Kidney capillary endothelial cell (primary cell): ENCODE measurements at regions not wholly inside any gene's neighbourhood (a gene's known extent, or its start where the extent isn't known, plus 50 kb on each side); places are given as distances from the start of the nearest gene placed in this dataset.

Source experiments
- DNase-seq: peaks from one replicate; pipeline ENCODE4 v3.0.0-alpha.2; 2018; ENCODE audit warnings: low spot score

DNA sequence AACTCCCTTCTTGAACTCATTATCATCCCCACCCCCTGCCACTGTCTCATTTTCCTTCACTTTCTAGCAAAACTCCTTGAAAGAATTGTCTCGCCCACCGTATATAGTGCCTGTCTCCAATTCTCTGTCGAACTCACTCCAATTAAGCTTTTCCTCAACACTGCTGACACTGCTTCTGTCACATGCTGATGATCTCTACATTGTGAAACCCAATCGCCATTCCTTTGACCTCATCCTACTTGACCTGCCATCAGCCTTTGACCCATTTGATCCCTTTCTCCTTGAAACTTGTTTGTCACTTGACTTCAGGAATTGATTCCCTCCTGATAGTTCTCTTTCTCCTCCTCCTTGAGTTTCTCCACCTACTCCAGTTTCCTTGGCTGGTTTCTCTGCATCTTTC is 54.8 kb downstream of the CCDC71L start:
- DNase-seq, result no peak

DNA sequence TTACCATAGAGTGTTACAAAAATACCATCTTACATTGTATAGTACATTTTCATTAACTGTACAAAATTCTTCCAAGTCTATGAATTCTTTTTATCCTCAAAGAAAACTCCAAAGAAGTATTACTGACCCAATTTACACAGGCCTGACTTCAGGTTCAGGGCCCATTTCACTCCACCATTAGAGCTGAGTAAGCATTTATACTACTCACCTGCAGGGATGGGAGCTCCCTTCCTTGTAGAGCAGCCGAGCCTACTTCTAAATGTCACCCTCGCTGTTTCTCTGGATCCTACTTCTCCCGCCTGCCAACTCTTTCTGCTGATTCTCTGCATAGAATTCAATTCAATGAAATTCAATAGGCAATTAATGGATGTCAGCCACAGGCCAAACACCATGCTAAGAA is 56.0 kb downstream of the CCDC71L start:
- no peak for DNase-seq

DNA sequence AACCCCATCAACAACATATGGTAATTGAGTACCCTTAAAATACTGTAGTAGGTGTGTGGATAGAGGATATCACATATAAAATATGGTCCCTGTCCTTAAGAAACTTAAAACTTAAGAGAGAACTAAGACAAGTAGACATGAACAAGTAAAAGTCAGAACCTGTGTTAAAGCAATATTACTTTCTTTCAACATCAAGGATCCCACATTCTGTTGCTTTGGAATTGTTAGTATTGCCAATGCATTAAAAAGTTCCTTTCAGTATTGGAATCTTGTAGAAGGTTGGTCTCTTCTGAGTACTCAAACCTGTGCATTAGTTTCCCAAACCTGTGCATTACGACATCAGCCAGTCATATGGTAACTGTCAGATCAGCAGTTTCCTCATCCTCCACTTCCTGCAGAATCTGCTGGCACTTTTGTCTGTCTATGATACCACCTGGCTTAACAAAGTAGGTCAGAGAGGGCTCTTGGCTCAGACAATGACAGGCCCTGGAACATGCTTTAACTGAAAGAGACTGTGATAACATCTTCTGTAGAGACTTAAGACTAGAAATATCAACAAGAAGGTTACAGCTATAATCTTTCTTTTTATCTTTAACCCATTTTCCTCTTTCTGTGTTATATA is 56.5 kb downstream of the CCDC71L start:
- no peak for DNase-seq

DNA sequence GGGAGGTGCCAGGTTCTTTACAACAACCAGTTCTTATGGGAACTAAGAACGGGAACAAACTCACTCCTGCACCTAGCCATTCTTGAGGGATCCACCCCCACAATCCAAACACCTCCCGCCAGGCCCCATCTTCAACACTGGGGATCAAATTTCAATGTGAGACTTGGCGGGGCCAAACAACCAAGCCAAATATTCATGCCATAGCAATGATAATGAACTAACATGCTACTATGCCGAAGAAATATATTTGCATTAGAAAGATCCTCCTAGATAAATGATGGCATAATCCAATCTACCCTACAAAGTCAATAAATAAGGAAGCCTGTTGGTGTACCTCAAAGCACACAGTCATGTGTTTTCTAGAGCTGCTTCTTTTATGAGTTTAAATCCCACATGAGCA is 57.6 kb downstream of the CCDC71L start:
- DNase-seq, result no peak

DNA sequence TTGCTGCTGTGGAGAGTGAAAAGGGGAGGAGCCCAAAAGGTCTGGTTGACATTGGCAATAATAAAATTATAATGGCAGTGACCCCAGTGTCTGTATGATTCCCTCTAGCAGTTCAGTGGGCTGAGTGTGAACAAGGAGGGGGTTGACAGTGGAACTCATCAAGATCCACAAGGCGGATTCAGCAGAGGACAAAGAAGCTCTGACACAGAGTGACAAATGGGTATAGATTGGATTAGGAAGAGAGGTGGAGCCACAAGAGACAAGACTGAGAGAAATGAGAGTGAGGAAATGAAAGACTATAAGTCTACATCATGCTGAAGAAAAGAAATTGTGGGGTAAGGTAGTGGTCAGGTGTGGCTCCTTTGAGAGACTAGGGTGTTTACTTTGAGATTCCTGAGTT is 58.9 kb downstream of the CCDC71L start:
- DNase-seq, result no peak

DNA sequence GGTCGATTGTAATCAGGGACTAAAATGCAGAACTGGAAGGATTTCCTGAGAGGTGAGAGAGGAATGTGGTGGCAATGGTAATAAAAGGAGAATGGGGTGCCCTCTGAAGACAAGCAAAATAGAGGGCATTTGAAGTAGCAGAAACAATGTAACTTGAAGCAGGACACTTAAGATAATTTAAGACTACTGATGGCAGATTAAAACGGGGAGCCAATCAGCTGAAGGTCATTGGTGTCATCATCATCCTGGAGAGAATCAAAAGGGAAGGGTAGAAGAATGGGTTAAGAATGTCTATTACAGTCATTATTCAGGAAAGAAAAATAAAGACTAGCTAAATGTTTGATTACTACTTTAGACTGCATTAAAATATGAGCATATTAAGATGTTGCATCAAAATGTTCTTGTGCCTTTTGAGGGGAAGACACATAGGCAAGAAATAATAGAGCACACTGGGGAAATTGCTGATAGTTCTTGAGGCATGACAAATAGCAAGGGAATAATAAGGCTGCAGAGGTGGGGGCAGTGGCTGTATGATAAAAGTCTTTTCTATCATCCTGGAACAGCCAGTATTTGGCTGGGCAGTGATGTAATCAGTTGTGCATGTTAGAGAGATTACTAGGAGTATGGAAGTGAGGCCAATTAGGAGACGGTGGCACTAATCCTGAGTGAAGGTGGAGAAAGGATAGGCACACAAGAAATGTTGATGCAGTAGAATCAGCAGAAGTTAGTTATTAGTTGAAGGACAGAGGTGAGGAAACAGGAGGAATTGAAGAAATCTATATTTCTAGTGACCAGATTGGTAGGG is 60.2 kb downstream of the CCDC71L start:
- no peak for DNase-seq

DNA sequence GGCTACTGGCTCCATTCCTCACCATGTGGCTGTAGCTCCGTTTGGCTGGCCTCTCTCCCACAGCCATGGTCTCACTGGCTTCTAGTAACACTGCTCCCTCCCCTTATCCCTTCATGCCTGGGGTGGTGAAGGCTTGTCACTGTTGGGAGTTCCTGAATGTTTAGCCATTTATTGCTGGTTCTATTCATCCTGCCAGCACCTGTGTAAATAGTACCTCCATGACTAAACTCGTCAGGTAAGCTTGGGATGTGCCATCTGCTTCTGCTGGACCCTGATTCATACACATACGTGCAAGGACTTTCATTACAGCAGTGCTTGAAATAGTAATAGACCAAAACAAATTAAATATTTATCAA is 61.6 kb downstream of the CCDC71L start:
- DNase-seq, result no peak

DNA sequence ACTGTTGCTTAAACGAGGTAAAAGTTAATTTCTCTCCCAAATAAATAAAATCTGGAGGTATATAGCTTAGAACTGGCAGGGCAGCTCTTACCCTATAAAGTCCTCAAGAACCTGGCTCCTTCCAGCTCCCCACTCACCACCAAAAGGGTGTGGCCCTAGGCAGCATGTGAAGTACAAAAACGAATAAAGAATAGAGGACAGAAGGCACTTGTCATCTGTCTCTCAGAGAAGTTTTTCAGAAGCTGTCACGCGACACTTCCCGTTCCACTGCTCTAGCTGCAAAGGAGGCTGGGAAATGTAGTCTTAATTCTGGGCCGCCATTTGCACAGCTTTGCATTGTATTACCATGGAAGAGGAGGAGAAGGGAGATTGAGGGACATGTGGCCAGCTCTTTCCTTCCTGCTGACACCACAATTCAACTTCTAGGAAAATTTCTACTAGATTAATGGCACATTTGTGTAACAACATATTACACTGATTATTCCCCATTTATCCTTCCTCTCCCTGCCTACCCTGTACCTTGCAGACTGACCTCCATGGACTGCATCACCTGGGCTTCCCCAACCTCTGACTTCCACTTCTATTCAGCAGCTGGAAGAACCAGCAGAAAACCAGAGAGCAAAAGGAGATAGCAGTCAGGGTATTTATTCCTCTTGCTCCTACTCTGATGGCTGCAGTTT is 62.2 kb downstream of the CCDC71L start:
- peak; percentile 79 for DNase-seq

DNA sequence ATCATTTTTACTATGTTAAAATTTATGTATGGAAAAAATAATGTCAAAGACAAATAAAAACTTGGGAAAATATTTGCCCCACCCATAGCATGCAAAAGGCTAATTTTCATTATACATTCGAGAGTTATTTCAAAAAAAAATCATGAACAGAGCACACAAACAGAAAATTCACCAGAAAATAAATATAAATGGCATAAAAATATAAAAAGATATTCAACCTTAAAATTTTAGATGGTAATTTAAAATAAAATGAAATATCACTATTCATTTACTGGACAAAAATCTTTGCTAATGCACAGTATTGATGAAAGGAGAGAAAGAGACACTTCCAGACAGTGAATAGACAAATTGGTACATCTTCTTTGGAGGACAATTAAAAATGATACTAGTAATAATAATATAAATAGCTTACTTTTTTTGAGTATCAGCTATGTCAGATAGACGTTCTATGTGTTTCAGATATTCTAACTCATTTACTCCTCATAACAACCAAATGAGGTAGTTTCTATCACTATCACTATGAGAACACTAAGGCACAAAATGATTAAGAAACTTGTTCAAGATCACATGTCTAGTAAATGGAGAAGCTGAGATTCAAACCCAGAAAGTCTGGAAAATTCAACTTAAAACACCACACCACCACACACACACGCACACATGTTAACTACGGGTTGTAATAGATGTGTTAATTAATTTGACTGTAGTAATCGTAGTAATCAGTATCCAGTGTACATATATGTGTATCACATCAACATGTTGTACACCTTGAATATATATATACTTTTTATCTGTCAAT is 63.0 kb downstream of the CCDC71L start:
- DNase-seq, result no peak

DNA sequence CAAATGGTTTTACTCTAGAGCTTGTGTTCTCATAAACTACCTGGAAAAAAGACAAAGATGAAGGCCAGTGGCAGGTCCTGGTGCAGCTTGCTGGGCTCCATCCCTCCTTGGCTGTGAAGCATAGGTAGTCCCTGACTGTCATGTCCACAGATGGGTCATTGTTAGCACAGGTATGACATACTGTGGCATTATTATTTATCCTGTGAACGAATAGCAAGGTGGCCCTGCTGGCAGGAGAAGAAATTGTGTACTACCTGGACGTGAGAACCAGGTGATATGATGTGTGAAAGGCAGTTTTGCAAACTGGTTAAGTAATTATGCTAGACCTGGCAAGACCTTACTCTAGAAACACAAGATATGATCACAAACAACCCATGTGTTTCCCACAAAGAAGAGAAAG is 63.9 kb downstream of the CCDC71L start:
- no peak for DNase-seq

DNA sequence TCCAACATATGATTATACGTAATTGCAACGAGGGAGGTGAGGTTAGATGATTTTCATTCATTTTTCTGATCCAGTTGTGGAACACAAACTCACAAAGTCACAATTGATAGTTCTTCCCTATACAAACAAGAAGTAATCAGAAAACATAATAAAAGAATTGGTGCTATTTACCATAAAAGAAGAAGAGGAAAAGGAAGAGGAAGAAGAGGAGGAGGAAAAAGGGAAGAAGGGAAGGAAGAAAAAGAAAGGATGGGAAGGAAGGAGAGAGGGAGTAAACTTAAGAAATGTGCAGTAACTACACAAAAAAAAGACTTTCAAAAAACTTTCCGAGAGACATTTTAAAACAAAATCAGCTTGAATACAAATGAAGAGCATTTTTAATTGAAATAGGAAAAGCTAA is 65.0 kb downstream of the CCDC71L start:
- DNase-seq, result no peak

DNA sequence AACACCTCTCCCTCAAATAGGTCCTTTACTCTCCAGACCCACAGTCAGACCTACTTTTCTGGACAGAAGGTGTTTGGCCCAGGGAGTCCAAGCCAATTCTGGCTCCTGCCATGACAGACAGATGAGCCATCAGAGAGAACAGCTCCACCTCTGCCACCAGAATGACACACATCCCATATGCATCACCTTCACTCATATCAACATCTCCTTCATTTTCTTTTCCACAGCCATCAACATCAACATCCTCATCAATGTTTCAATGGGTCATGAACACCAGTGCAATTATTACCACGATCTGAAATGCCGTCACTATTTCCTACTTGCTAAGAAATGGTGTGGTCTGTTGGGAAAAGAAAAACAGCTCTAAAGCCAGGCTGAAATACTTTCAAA is 67.9 kb downstream of the CCDC71L start:
- DNase-seq, result no peak

DNA sequence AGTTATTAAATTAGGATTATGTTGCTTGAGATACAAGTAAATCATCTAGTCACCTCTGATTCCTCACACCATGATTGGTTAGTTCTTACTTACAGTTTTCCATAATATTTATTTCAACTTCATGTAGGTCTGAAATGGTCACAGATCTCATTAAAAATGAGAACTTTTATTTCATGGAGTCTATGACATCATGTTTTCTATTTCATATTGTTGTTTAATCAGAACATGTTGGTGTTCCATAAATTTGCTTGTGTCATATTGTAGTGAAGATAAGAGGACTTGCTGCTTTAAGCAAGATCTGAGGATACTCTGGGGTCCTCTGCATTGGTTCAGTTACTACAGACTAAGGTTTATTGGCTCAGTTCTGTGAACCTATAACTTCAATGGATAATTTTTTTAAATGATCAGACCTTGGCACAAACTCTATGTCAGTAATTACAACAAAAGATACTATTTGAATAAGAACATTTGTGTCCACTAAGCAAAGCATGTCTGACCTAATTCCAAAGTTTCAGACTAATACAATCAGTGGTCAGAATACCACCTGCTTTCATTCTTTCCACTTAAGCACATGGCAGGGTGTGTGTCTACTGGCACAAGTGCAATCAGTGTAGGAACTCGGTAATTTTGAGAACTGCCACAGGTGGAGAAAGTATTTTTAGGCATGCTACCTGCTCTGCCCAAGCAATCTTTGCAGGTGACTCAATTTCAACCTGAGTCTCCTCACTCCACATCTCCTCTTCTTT is 68.5 kb downstream of the CCDC71L start:
- no peak for DNase-seq

DNA sequence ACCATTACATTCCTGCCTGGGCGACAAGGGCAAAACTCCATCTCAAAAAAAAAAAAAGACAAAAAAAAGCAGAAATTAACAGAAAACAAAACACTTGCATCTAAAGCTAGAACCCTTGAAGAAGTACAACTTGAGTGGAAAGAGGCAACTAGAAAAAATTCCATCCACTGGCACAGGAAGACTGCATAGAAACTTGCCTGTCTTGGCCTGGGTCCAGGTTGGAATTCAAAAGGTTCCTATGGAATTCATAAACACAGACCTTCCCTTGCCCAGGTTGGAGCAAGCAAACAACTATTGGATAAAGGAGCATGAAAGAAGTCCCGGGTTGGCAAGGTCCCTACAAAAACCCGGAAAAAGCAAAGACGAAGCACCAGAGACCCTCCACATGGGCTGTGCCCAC is 69.8 kb downstream of the CCDC71L start:
- DNase-seq, result no peak

DNA sequence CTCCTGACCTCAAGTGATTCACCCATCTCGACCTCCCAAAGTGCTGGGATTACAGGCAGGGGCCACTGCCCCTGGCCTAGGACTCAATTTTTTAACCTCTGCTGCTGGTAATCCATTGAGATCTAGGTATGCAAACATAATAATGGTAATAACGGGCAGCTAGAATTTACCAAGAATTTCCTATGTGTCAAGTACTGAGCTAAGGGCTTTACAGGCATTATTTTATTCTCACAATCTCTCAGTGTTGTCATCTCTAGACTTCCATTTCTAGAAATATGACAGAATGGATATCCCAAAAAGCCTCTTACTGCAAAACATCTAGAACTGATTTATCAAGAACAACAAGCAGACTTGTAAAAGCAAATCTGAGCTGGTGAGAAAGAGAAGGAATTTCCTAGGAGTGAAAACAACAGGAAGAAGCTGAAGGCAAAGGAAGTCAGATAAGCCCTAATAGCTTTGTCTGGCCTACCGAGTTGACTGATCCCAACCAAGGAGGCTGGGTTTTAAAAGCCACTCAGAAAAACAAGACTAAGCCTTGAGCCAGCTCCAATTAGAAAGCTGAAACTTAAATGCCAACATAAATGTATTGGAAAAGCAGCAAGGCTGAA is 70.6 kb downstream of the CCDC71L start:
- peak; percentile 23 for DNase-seq

DNA sequence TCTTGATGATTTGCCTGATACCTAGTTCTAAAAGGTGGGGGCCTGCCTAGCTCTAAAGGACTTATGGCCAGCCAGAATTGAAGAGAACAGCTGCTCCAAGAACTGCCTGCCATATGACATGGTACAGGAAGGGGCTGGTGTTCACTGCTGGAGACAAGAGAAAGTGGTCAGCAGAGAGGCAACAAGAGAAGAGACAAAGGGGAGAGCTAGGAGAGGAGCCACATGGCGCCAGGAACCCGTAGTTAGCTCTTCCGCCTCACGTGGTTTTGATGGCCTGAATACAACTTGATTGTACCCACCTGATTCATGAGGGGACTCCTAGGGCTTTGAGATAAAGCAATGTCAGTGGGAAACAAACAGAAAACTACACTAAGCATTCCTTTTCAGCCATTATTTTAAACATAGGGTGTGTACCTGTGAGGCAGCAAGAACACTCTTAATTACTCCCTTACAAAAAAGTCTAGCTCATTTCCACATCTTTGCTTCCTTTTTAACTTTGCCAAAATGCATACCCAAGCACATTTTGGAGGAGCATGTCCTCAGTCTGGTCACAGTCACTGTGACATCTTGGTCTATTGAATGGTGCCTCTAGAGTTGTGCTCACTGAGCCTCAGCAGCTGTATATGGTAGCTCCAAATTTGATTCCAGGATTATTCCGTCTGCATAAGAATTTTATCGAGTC is 71.6 kb downstream of the CCDC71L start:
- no peak for DNase-seq

DNA sequence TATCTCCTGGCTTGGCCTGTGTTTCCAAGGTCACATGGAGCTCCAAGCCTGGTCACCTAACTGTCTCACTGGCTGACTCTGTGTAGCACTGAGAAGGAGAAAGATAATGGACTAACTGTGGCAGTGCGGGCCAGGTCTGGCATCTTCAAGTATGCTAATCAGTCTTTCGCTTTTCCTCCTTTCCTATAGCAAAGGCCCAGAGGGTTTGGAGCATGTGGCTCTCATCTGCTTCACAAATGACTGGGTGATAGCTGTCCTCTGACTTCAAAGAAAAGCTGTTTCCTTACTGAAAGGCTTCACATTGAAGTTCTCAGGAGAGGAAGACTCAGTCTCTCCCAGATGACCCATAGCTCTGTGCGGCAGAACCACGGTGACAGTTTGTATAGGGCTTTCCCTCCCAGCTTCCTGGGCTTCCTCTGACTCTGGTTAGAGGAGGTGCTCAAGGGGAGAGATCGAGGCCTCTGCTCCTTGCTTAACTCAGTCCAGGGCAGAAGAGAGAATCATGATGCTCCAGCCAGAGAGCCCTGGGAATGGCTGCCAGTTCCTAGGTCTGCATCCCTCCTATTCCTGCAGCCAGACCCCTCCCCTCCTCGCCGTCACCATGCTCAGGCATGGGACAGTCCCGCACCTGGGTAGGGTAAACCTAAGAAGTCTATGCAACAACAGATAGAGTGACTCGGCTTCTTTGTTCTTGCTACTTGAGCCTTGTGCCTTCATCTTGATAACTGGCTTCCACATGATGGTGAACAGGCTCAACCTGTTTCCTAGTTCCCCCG is 72.3 kb downstream of the CCDC71L start:
- no peak for DNase-seq

DNA sequence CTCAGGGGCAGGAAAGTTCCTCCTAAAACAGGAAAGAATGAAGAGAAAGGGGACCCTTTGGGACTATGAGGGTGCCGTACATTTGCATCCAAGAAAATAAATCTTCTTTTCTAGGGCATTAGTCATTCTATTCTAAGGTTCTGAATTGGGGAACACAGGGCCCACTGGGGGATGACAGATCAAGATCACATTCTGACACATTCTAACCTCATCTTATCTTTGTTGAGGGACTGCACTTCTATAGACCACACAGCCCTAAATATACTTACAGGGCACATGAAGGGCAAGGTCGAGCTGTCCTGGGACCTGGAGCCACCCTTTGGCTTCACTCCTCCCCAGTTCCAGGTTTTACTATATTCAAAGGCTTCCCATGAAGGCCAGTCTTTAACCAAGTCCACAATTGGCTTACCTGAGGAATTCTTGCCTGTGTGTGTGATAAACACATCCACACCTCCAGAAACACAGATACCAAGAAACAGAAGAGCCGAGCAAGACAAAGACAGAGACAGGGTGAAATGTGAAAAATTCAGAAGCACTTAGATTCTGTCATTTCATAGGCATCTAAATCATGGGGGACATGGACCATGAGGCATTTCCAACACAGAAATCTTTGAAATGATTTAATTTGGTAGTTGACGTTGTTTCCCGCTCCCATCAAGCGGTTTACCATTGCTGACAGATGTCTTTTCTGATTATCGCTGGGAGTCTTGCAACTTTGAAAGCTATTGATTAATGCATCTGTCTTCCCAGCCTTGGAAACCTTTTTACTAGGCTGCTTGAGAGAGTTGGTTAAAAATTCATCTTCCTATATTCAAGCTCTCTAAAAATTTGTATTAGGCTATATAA is 75.8 kb downstream of the CCDC71L start:
- DNase-seq, result no peak
